ENCODE measurements at regions not wholly inside any gene's neighbourhood (a gene's known extent, or its start where the extent isn't known, plus 50 kb on each side); places are given as distances from the start of the nearest gene placed in this dataset.

DNA sequence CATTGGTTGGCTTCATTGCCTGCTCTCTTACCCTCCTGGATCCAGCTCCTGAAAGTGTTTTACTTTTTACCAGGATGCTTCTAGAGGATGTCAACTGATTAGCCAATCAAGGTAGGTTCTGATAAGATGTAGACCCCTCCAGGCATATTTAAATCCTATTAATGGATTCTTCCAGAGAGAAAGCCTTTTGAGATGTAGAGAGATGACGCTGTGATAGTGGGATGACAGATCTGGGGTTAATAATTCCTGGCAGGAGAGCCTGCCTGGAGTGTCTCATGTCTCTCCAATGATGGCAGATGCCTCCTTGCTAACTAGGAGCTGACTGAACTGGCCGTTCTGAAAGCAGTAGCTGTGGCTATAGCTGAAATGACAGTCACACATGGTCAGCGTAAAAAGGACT, 116.9 kb upstream of the DTNBP1 start:
- H3K27ac ChIP-seq, result no peak overlapping the region
- DNase-seq (ENCODE audit: low spot score in 2 of 2), result no peak
- TF ChIP-seq POLR2AphosphoS5 (IDR thresholded peaks at IDR 0.05), result no peak
- TF ChIP-seq POLR2A (IDR thresholded peaks at IDR 0.05), result no peak
- TF ChIP-seq, protein P1, sequence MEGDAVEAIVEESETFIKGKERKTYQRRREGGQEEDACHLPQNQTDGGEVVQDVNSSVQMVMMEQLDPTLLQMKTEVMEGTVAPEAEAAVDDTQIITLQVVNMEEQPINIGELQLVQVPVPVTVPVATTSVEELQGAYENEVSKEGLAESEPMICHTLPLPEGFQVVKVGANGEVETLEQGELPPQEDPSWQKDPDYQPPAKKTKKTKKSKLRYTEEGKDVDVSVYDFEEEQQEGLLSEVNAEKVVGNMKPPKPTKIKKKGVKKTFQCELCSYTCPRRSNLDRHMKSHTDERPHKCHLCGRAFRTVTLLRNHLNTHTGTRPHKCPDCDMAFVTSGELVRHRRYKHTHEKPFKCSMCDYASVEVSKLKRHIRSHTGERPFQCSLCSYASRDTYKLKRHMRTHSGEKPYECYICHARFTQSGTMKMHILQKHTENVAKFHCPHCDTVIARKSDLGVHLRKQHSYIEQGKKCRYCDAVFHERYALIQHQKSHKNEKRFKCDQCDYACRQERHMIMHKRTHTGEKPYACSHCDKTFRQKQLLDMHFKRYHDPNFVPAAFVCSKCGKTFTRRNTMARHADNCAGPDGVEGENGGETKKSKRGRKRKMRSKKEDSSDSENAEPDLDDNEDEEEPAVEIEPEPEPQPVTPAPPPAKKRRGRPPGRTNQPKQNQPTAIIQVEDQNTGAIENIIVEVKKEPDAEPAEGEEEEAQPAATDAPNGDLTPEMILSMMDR (IDR thresholded peaks at IDR 0.05), result no peak
- H3K27me3 ChIP-seq, result no peaks in the 10 kb centered on the region
- H3K4me3 ChIP-seq, result no peak overlapping the region
- H3K9me3 ChIP-seq, result no peaks in the 10 kb centered on the region
- intact Hi-C loops (cut with DNase I; ENCODE audit: low total_unique reads), result no loop called here
- H3K4me1 ChIP-seq, result no peaks in the 10 kb centered on the region
- H3K36me3 ChIP-seq, result no peaks in the 10 kb centered on the region

DNA sequence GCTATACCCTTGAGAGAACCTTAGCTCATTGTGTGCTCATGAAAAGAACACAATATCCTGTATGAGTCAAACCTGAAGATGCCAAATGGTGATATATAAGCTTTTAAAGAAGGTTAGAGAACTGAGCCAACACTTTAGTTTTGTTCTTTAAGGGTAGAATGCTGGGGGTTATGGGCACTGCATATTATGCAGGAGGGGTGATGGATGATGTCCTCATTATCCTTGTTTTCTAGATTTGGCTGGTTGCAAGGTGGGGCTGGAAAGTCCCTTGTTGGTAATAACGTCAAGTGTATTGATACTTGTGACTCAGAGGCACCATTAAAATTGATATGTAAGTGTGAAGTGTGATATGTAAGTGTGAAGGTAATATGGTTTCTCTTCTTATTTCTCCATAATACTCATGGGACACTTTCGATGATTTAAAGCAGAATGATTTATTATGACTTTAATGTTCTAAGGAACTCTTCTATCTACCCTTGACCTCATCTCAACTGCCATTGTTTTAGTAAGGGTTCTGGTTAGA, 113.7 kb upstream of the DTNBP1 start:
- Histone ChIP-seq H3K27ac (no peak overlapping the region), H3K27me3 (no peaks in the 10 kb centered on the region), H3K9me3 (no peaks in the 10 kb centered on the region), H3K36me3 (no peaks in the 10 kb centered on the region), H3K4me1 (no peaks in the 10 kb centered on the region), H3K4me3 (no peak overlapping the region)
- DNase-seq (ENCODE audit: low spot score in 2 of 2), result no peak
- TF ChIP-seq POLR2AphosphoS5 (IDR thresholded peaks at IDR 0.05), result no peak
- TF ChIP-seq POLR2A (IDR thresholded peaks at IDR 0.05), result no peak
- TF ChIP-seq, protein P1 (IDR thresholded peaks at IDR 0.05), result no peak
- intact Hi-C loops (cut with DNase I; ENCODE audit: low total_unique reads), result no loop called here

- no peaks in the 10 kb centered on the region for H3K36me3 ChIP-seq
- H3K27me3 ChIP-seq, result no peaks in the 10 kb centered on the region
- H3K4me3 ChIP-seq, result no peak overlapping the region
- H3K27ac ChIP-seq, result no peak overlapping the region
- H3K9me3 ChIP-seq, result no peaks in the 10 kb centered on the region
- DNase-seq (ENCODE audit: low spot score in 2 of 2), result no peak
- TF ChIP-seq POLR2AphosphoS5 (IDR thresholded peaks at IDR 0.05) (no peak), POLR2A (IDR thresholded peaks at IDR 0.05) (no peak)
- TF ChIP-seq, protein P1 (IDR thresholded peaks at IDR 0.05), result no peak
- H3K4me1 ChIP-seq, result no peaks in the 10 kb centered on the region
- intact Hi-C loops (cut with DNase I; ENCODE audit: low total_unique reads), result no loop called here
These were observed 112.9 kb upstream of the DTNBP1 start for GRCh38 chr6:15775741-15776140.

GRCh38 chr6:15775076-15775634, 112.3 kb upstream of the DTNBP1 start:
- Histone ChIP-seq H3K9me3 (no peaks in the 10 kb centered on the region), H3K36me3 (no peaks in the 10 kb centered on the region), H3K4me3 (no peak overlapping the region), H3K27me3 (no peaks in the 10 kb centered on the region), H3K27ac (no peak overlapping the region), H3K4me1 (no peaks in the 10 kb centered on the region)
- no peak for DNase-seq (ENCODE audit: low spot score in 2 of 2)
- TF ChIP-seq POLR2AphosphoS5 (IDR thresholded peaks at IDR 0.05) (no peak), POLR2A (IDR thresholded peaks at IDR 0.05) (no peak)
- TF ChIP-seq, protein P1 (IDR thresholded peaks at IDR 0.05), result no peak
- intact Hi-C loops (cut with DNase I; ENCODE audit: low total_unique reads), result no loop called here

DNA sequence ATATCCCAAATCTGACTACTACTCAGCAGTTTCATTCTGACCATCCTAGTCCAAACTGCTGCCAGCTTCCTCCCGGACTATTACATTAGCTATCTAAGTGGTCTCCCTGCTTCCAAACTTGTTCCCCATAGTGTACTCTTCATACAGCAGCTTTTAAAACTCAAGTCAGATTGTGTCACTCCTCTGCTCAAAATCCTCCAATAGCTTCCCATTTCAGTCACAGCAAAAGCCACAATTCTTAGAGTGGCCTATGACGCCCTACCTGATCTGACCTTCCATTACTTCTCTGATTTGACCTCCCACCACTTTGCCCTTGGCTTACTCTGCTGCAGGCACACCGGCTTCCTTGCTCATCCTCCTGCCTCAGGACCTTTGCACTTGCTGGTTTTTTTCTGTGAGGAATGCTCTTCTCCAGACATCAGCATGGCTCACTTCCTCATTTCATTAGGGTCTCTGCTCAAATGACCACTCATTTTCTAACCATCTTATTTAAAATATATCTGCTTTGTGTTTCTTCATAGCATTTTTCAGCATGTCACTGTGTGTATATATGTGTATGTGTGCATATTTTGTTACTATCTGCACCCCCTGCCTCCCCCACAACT, 111.1 kb upstream of the DTNBP1 start:
- H3K27ac ChIP-seq, result no peak overlapping the region
- TF ChIP-seq POLR2AphosphoS5 (IDR thresholded peaks at IDR 0.05) (no peak), POLR2A (IDR thresholded peaks at IDR 0.05) (no peak)
- TF ChIP-seq, protein P1 (IDR thresholded peaks at IDR 0.05), result no peak
- no peak for DNase-seq (ENCODE audit: low spot score in 2 of 2)
- H3K27me3 ChIP-seq, result no peaks in the 10 kb centered on the region
- H3K4me3 ChIP-seq, result no peak overlapping the region
- no peaks in the 10 kb centered on the region for H3K9me3 ChIP-seq
- no peaks in the 10 kb centered on the region for H3K4me1 ChIP-seq
- intact Hi-C loops (cut with DNase I; ENCODE audit: low total_unique reads), result no loop called here
- no peaks in the 10 kb centered on the region for H3K36me3 ChIP-seq

Data from breast epithelium (tissue), 4 donors.